Breast epithelium (tissue), 4 donors: ENCODE measurements at regions not wholly inside any gene's neighbourhood (a gene's known extent, or its start where the extent isn't known, plus 50 kb on each side); places are given as distances from the start of the nearest gene placed in this dataset.

ENCODE experiments used
- DNase-seq, 2 donors: peaks; one replicate each; pipeline ENCODE4 v3.0.0-alpha.2; 2019; ENCODE audit warnings: low spot score in 2 of 2
- H3K27ac ChIP-seq, 2 donors: fragments of 200-600 bp; sonication (generic) in 1 of 2; one replicate each; pipeline ENCODE4 v1.5.1; 2016 to 2019; ENCODE audit warnings: mild to moderate bottlenecking in 1 of 2
- H3K27me3 ChIP-seq, 2 donors: fragments of 200-600 bp; sonication (generic) in 1 of 2; one replicate each; pipeline versions ENCODE4 v1.5.1 to v1.6.0; 2017 to 2019; ENCODE audit warnings: control low read depth in 1 of 2, mild to moderate bottlenecking in 1 of 2
- H3K36me3 ChIP-seq: fragments of 200-600 bp; one replicate; pipeline ENCODE4 v1.5.1; 2019
- H3K4me1 ChIP-seq, 2 donors: fragments of 200-600 bp; sonication (generic); one replicate each; pipeline ENCODE4 v1.5.1; 2016 to 2019; ENCODE audit warnings: control low read depth in 1 of 2
- H3K4me3 ChIP-seq, 3 donors: fragments of 200-600 bp; sonication (generic); 1 replicate in 2 of 3; 2 replicates in 1 of 3; pipeline ENCODE4 v1.5.1; 2016 to 2019; ENCODE audit warnings: mild to moderate bottlenecking in 3 of 3, moderate library complexity in 2 of 3
- H3K9me3 ChIP-seq, 2 donors: fragments of 200-600 bp; sonication (generic) in 1 of 2; one replicate each; pipeline ENCODE4 v1.5.1; 2016 to 2019; ENCODE audit warnings: control low read depth in 1 of 2
- POLR2A ChIP-seq: fragments of 450-650 bp; IDR thresholded peaks from one replicate; pipeline ENCODE4 v1.6.1; 2016; ENCODE audit warnings: antibody characterized with exemption, mild to moderate bottlenecking, moderate library complexity
- POLR2AphosphoS5 ChIP-seq, 3 donors: sonication (generic); formaldehyde crosslinking; IDR thresholded peaks; one replicate each; pipeline ENCODE4 v1.6.1; 2017; ENCODE audit warnings: antibody characterized with exemption in 3 of 3
- intact Hi-C: fragments of 100-400 bp; cut with DNase I; formaldehyde crosslinking; loops from one replicate; pipeline ENCODE4 v1.15.1; 2023; ENCODE audit warnings: low total_unique reads
- TF ChIP-seq, protein P1 (sequence below), 3 donors: fragments of 450-650 bp; IDR thresholded peaks; one replicate each; pipeline ENCODE4 v1.5.1; 2016 to 2017; ENCODE audit warnings: antibody characterized with exemption in 3 of 3, mild to moderate bottlenecking in 3 of 3, moderate library complexity in 3 of 3

DNA sequence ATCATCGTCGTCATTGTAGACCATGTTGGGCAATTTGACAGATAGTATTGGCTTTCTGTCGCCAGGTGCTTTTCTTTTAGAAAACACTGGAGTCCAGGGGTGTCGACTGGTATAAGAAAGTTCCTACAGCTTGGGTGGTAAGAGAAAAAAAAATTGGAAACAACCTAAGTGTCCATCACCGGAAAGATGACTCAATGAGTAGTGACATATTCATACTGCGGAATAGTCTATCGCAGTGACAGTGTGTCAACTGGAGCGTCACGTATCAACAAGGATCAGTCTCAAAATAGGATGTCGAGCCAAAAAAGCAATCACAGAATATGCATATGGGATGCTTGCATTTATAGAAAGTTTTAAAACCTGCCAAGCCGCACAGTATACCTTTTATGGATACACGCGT, 157.6 kb downstream of the MN1 start:
- Histone ChIP-seq H3K36me3 (no peaks in the 10 kb centered on the region), H3K9me3 (no peaks in the 10 kb centered on the region), H3K4me3 (no peak overlapping the region), H3K27ac (no peak overlapping the region), H3K4me1 (no peaks in the 10 kb centered on the region), H3K27me3 (no peaks in the 10 kb centered on the region)
- intact Hi-C loops: no loop called here
- no peak for TF ChIP-seq POLR2AphosphoS5 (IDR thresholded peaks at IDR 0.05)
- TF ChIP-seq, protein P1, sequence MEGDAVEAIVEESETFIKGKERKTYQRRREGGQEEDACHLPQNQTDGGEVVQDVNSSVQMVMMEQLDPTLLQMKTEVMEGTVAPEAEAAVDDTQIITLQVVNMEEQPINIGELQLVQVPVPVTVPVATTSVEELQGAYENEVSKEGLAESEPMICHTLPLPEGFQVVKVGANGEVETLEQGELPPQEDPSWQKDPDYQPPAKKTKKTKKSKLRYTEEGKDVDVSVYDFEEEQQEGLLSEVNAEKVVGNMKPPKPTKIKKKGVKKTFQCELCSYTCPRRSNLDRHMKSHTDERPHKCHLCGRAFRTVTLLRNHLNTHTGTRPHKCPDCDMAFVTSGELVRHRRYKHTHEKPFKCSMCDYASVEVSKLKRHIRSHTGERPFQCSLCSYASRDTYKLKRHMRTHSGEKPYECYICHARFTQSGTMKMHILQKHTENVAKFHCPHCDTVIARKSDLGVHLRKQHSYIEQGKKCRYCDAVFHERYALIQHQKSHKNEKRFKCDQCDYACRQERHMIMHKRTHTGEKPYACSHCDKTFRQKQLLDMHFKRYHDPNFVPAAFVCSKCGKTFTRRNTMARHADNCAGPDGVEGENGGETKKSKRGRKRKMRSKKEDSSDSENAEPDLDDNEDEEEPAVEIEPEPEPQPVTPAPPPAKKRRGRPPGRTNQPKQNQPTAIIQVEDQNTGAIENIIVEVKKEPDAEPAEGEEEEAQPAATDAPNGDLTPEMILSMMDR (IDR thresholded peaks at IDR 0.05): no peak
- no peak for DNase-seq

DNA sequence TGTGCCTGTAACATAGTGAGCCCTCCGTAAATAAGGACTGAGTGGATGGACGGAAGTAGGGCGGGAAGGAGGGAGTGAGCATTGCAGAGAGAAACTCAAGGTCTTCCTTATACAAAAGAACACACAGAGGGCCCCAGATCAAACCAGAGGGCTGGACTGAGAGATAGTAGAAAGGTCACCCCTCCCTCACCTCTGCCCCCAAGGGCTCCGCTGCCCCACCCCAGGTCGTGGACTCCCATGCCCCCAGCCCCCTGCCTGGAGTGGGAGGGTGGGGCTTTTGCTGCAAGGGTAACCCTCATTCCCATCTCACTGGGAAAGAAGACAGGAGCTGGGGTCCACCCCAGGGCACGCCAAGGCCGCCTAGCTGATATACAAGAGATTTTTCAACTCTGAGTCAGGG, 157.0 kb downstream of the MN1 start:
- Histone ChIP-seq H3K9me3 (no peaks in the 10 kb centered on the region), H3K4me1 (no peaks in the 10 kb centered on the region), H3K27me3 (no peaks in the 10 kb centered on the region), H3K27ac (no peak overlapping the region), H3K36me3 (no peaks in the 10 kb centered on the region), H3K4me3 (no peak overlapping the region)
- TF ChIP-seq, protein P1 (IDR thresholded peaks at IDR 0.05): no peak
- TF ChIP-seq POLR2A (no peak), POLR2AphosphoS5 (IDR thresholded peaks at IDR 0.05) (no peak)
- intact Hi-C loops: no loop called here
- no peak for DNase-seq

DNA sequence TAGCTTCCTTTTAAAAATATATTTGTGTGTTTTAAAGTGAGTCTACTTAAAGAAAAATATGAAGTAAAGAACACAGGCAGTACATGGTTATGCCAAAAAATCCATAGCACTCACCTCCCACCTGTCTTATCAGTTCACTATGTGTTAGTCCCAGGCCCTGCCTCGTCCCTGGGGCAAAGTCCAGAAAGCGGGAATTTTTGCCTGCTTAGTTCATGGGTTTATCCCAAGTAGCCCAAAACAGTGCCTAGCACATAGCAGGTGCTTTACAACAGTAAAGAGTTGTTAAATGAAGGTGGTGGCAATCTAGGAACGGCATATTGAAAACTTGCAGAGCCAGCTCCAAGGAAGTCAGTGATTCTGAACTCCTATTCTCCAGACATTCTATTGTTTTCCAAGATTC, 154.0 kb downstream of the MN1 start:
- Histone ChIP-seq H3K4me1 (no peaks in the 10 kb centered on the region), H3K27me3 (no peaks in the 10 kb centered on the region), H3K27ac (no peak overlapping the region), H3K9me3 (no peaks in the 10 kb centered on the region), H3K36me3 (no peaks in the 10 kb centered on the region), H3K4me3 (no peak overlapping the region)
- intact Hi-C loops: no loop called here
- DNase-seq: no peak
- TF ChIP-seq POLR2AphosphoS5 (IDR thresholded peaks at IDR 0.05) (no peak), POLR2A (no peak)
- TF ChIP-seq, protein P1 (IDR thresholded peaks at IDR 0.05): no peak

DNA sequence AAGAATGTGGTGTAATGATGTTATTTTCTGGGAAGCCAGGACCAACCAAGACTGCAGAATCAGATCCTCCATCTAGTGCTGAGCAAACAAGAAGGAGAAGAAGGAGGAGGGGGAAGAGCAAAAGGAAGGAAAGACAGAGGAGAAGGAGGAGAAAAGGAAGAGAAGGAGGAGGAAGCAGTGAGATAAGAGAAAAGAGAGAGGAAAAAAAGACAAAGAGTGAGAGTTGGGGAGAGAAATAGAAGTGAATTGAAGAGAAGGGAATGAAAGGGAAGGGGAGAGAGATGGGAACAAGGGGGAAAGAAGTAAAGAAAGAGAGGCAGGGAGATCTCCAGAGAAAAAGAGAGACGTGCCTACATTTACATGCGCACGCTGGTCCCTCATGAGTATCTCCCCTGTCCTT, 153.5 kb downstream of the MN1 start:
- no peaks in the 10 kb centered on the region for H3K9me3 ChIP-seq
- H3K27ac ChIP-seq: no peak overlapping the region
- no peak for DNase-seq
- H3K36me3 ChIP-seq: no peaks in the 10 kb centered on the region
- no peak overlapping the region for H3K4me3 ChIP-seq
- intact Hi-C loops: no loop called here
- no peaks in the 10 kb centered on the region for H3K27me3 ChIP-seq
- no peak for TF ChIP-seq POLR2AphosphoS5 (IDR thresholded peaks at IDR 0.05)
- no peak for TF ChIP-seq POLR2A
- TF ChIP-seq, protein P1 (IDR thresholded peaks at IDR 0.05): no peak
- no peaks in the 10 kb centered on the region for H3K4me1 ChIP-seq

DNA sequence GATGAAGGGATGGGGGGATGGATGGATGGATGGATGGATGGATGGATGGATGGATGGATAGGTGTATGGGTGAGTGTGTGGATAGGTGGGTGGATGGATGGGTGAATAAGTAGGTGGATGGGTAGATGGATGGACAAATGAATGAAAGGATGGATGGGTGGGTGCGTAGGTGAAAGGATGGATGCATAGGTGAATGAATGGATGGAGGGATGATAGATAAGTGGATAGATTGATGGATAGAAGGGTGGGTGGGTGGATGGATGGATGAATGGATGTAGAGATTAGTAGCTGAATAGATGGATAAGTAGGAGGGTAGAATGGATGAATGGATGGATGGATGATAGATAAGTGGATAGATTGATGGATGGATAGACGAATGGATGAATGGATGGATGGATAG, 152.7 kb downstream of the MN1 start:
- TF ChIP-seq, protein P1 (IDR thresholded peaks at IDR 0.05): no peak
- Histone ChIP-seq H3K27me3 (no peaks in the 10 kb centered on the region), H3K27ac (no peak overlapping the region), H3K9me3 (no peaks in the 10 kb centered on the region), H3K4me3 (no peak overlapping the region), H3K4me1 (no peaks in the 10 kb centered on the region), H3K36me3 (no peaks in the 10 kb centered on the region)
- intact Hi-C loops: no loop called here
- DNase-seq: no peak
